ENCODE measurements at regions not wholly inside any gene's neighbourhood (a gene's known extent, or its start where the extent isn't known, plus 50 kb on each side); places are given as distances from the start of the nearest gene placed in this dataset.

GRCh38 chr1:40919475-40920011, 57.4 kb upstream of the CITED4 start:
- ChIA-PET RAD21 (ENCODE audit: low non-redundant PET in 1 of 2, low total read pairs in 2 of 2, uncharacterized antibody in 2 of 2, unreplicated experiment in 2 of 2) (interaction anchor here in 1 of 2 experiments (1.0 kb wide), 1 partner anchor 55 kb away, joined by 3 read pairs; no protein-coding TSS in a partner anchor), POLR2A (no interaction called here), CTCF (no interaction called here)
- no peaks in the 10 kb centered on the region for H3K36me3 ChIP-seq (ENCODE audit: control insufficient read depth in 1 of 2, insufficient read depth in 2 of 2, low read length in 2 of 2)
- peak overlapping the region; percentile 28; the same call in 1 of the 2 replicates for H3K27ac ChIP-seq (ENCODE audit: low read depth, low read length)
- TF ChIP-seq SIN3A (IDR thresholded peaks at IDR 0.05; ENCODE audit: low read depth) (no peak), CEBPB (IDR thresholded peaks at IDR 0.05; ENCODE audit: low read depth) (no peak), EZH2 (IDR thresholded peaks at IDR 0.05) (no peak), SP1 (IDR thresholded peaks at IDR 0.05; ENCODE audit: low read depth) (peak; percentile 41; the same call in 1 of the 2 replicates), ZBTB33 (IDR thresholded peaks at IDR 0.05; ENCODE audit: extremely low read depth, insufficient replicate concordance, low read length) (no peak), SRF (IDR thresholded peaks at IDR 0.05; ENCODE audit: low read depth) (no peak), POLR2A (IDR thresholded peaks at IDR 0.05; ENCODE audit: borderline replicate concordance, extremely low read depth, insufficient read depth, insufficient read length) (no peak)
- TF ChIP-seq, protein P1, sequence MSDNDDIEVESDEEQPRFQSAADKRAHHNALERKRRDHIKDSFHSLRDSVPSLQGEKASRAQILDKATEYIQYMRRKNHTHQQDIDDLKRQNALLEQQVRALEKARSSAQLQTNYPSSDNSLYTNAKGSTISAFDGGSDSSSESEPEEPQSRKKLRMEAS (IDR thresholded peaks at IDR 0.05), result peak; percentile 69
- no peak overlapping the region for H3K4me3 ChIP-seq (replicated peaks in 1 of 2; ENCODE audit: low read depth in 1 of 2, low read length in 2 of 2)
- H3K9me3 ChIP-seq (ENCODE audit: control insufficient read depth in 1 of 2, insufficient read depth in 1 of 2, low read depth in 1 of 2, low read length in 2 of 2), result no peaks in the 10 kb centered on the region
- H4K20me1 ChIP-seq (ENCODE audit: insufficient read depth), result no peaks in the 10 kb centered on the region
- no peaks in the 10 kb centered on the region for H3K9me2 ChIP-seq (ENCODE audit: insufficient read depth)
- intact Hi-C loops (cut with micrococcal nuclease), result no loop called here
- peaks cover 10 to 27% of the 10 kb centered on the region in 2 experiments; a peak in 3 of 4 replicates for H3K4me1 ChIP-seq (ENCODE audit: control insufficient read depth in 1 of 2, insufficient read depth in 2 of 2, low read length in 2 of 2)
- DNase-seq (ENCODE audit: low read depth, low spot score) (peak; percentile 66), ATAC-seq (peak; percentile 85)
- no peaks in the 10 kb centered on the region for H3K27me3 ChIP-seq (ENCODE audit: insufficient read depth, low read length)
- no peaks in the 10 kb centered on the region for H3K79me2 ChIP-seq (ENCODE audit: insufficient read depth, low read length)
- peak overlapping the region; percentile 49 for H3K4me2 ChIP-seq (ENCODE audit: low read length)
- no TSS peak for BruUV-seq (replicated peaks)
- H2AFZ ChIP-seq (ENCODE audit: low read depth, low read length, poor library complexity, severe bottlenecking), result peak overlapping the region; percentile 38
- H3K9ac ChIP-seq (ENCODE audit: low read length), result 0 out of 2 replicates have a peak overlapping the region, but pooled peaks have one; percentile 16

- no peaks in the 10 kb centered on the region for H3K79me2 ChIP-seq (ENCODE audit: insufficient read depth, low read length)
- H2AFZ ChIP-seq (ENCODE audit: low read depth, low read length, poor library complexity, severe bottlenecking), result no peak overlapping the region
- no peaks in the 10 kb centered on the region for H4K20me1 ChIP-seq (ENCODE audit: insufficient read depth)
- no TSS peak for BruUV-seq (replicated peaks)
- no peak for ATAC-seq
- H3K27me3 ChIP-seq (ENCODE audit: insufficient read depth, low read length), result no peaks in the 10 kb centered on the region
- intact Hi-C loops (cut with micrococcal nuclease), result no loop called here
- H3K9ac ChIP-seq (ENCODE audit: low read length), result no peak overlapping the region
- H3K9me2 ChIP-seq (ENCODE audit: insufficient read depth), result no peaks in the 10 kb centered on the region
- ChIA-PET RAD21 (ENCODE audit: low non-redundant PET in 1 of 2, low total read pairs in 2 of 2, uncharacterized antibody in 2 of 2, unreplicated experiment in 2 of 2) (no interaction called here), CTCF (no interaction called here), POLR2A (no interaction called here)
- DNase-seq (ENCODE audit: low read depth, low spot score), result no peak
- no peak overlapping the region for H3K4me3 ChIP-seq (replicated peaks in 1 of 2; ENCODE audit: low read depth in 1 of 2, low read length in 2 of 2)
- H3K4me1 ChIP-seq (ENCODE audit: control insufficient read depth in 1 of 2, insufficient read depth in 2 of 2, low read length in 2 of 2), result peaks cover 13 to 31% of the 10 kb centered on the region in 2 experiments; a peak in 3 of 4 replicates
- H3K27ac ChIP-seq (ENCODE audit: low read depth, low read length), result no peak overlapping the region
- no peaks in the 10 kb centered on the region for H3K36me3 ChIP-seq (ENCODE audit: control insufficient read depth in 1 of 2, insufficient read depth in 2 of 2, low read length in 2 of 2)
- no peaks in the 10 kb centered on the region for H3K9me3 ChIP-seq (ENCODE audit: control insufficient read depth in 1 of 2, insufficient read depth in 1 of 2, low read depth in 1 of 2, low read length in 2 of 2)
- H3K4me2 ChIP-seq (ENCODE audit: low read length), result no peak overlapping the region
- no peak for TF ChIP-seq FOSL1 (IDR thresholded peaks at IDR 0.05; ENCODE audit: low read depth)
- TF ChIP-seq CTCF (IDR thresholded peaks at IDR 0.05 in 2 of 3, conservative IDR thresholded peaks at IDR 0.05 in 1 of 3; ENCODE audit: borderline replicate concordance in 1 of 3, insufficient read depth in 1 of 3, low read depth in 2 of 3, low read length in 2 of 3), result no peak
- TF ChIP-seq EZH2 (IDR thresholded peaks at IDR 0.05), result no peak
- TF ChIP-seq CEBPB (IDR thresholded peaks at IDR 0.05; ENCODE audit: low read depth), result no peak
- TF ChIP-seq SRF (IDR thresholded peaks at IDR 0.05; ENCODE audit: low read depth), result no peak
- no peak for TF ChIP-seq ELF1 (IDR thresholded peaks at IDR 0.05; ENCODE audit: borderline replicate concordance, low read depth)
- TF ChIP-seq RAD21 (IDR thresholded peaks at IDR 0.05; ENCODE audit: low read depth), result no peak
- TF ChIP-seq ZFX (IDR thresholded peaks at IDR 0.05), result no peak
- TF ChIP-seq ZBTB33 (IDR thresholded peaks at IDR 0.05; ENCODE audit: extremely low read depth, insufficient replicate concordance, low read length), result no peak
Measured at GRCh38 chr1:40921522-40921921, 58.0 kb upstream of the CTPS1 start.
